ENCODE measurements at regions not wholly inside any gene's neighbourhood (a gene's known extent, or its start where the extent isn't known, plus 50 kb on each side); places are given as distances from the start of the nearest gene placed in this dataset.

- TF ChIP-seq CTCF (IDR thresholded peaks at IDR 0.05; ENCODE audit: low read depth, low read length, missing control alignments) = no peak
- no peak for DNase-seq (ENCODE audit: extremely low read depth, low read depth)
- H3K4me3 ChIP-seq (replicated peaks; ENCODE audit: low read depth, low read length) = no peak overlapping the region
Measured at GRCh38 chr4:181710143-181710542, 533.1 kb upstream of the TENM3 start.

DNA sequence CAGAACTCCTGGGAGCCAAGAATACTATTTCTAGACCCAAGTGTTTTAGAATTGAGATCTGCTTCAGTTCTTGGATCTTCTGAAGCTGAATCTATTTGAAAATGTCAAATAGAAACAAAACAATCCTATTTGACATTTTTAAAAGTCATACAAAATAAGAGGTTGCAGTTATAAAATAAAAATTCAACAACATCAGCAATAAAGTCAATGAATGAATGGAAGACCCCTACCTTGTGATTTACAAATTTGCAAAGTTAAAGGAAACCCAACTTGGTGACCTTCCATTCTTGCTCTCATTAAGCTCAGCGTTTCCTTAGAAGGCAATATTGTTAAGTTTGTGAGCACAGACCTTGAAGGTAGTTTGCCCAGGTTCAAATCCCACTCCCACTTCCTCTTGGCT lies 531.8 kb upstream of the TENM3 start:
- DNase-seq (ENCODE audit: extremely low read depth, low read depth) = no peak
- no peak overlapping the region for H3K4me3 ChIP-seq (replicated peaks; ENCODE audit: low read depth, low read length)
- TF ChIP-seq CTCF (IDR thresholded peaks at IDR 0.05; ENCODE audit: low read depth, low read length, missing control alignments) = no peak

DNA sequence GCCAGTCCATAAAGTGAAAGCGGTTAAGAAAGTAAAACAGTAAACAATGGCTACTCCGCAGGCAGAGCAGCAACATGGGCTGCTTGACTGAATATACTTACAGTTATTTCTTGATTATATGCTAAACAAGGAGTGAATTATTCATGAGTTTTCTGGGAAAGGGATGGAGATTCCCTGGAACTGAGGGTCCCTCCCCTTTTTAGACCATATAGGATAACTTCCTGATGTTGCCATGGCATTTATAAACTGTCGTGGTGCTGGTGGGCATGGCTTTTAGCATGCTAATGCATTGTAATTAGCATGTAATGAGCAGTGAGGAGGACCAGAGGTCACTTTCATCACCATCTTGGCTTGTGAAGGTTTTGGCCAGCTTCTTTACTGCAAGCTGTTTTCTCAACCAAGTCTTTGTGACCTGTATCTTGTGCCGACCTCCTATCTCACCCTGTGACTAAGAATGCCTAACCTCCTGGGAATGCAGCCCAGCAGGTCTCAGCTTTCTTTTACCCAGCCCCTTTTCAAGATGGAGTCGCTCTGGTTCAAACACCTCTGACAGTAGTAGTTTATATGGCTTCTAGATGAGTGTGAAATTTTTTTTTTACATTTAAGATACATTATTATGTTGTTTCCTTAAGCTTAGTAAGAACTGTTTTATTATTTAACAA lies 514.8 kb upstream of the TENM3 start:
- no peak for DNase-seq (ENCODE audit: extremely low read depth, low read depth)
- no peak for TF ChIP-seq CTCF (IDR thresholded peaks at IDR 0.05; ENCODE audit: low read depth, low read length, missing control alignments)

GRCh38 chr4:181731900-181732299 lies 511.3 kb upstream of the TENM3 start:
- H3K4me3 ChIP-seq (replicated peaks; ENCODE audit: low read depth, low read length) = no peak overlapping the region
- TF ChIP-seq CTCF (IDR thresholded peaks at IDR 0.05; ENCODE audit: low read depth, low read length, missing control alignments) = no peak
- DNase-seq (ENCODE audit: extremely low read depth, low read depth) = no peak

More for the DNA sequence above, 514.8 kb upstream of the TENM3 start:
- no peak overlapping the region for H3K4me3 ChIP-seq (replicated peaks; ENCODE audit: low read depth, low read length)

GRCh38 chr4:181737744-181738143 lies 505.5 kb upstream of the TENM3 start:
- no peak for DNase-seq (ENCODE audit: extremely low read depth, low read depth)
- H3K4me3 ChIP-seq (replicated peaks; ENCODE audit: low read depth, low read length) = no peak overlapping the region
- TF ChIP-seq CTCF (IDR thresholded peaks at IDR 0.05; ENCODE audit: low read depth, low read length, missing control alignments) = no peak

- no peak for TF ChIP-seq CTCF (IDR thresholded peaks at IDR 0.05; ENCODE audit: low read depth, low read length, missing control alignments)
- H3K4me3 ChIP-seq (replicated peaks; ENCODE audit: low read depth, low read length) = no peak overlapping the region
- DNase-seq (ENCODE audit: extremely low read depth, low read depth) = no peak
Measured at GRCh38 chr4:181739031-181739430, 504.2 kb upstream of the TENM3 start.

DNA sequence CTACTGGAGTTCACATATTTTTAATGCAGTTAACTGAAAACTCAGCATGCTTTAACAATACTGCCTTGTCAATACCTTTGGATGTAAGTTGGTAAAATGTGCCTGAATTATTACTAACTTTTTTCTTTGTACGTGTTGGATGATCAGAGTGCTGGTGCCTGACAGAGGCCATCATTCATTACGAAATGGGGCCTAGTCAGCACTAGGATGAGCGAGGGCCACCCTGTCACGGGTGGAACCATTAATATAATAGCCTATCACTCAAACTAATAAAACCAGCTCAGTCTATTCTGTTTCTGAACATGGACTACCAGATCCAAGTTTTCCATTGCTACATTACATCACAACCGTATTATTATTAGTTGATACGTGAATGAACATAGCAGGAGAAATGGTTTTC lies 501.7 kb upstream of the TENM3 start:
- H3K4me3 ChIP-seq (replicated peaks; ENCODE audit: low read depth, low read length) = no peak overlapping the region
- DNase-seq (ENCODE audit: extremely low read depth, low read depth) = no peak
- no peak for TF ChIP-seq CTCF (IDR thresholded peaks at IDR 0.05; ENCODE audit: low read depth, low read length, missing control alignments)

Data from HFF-Myc (cell line).